HG02970 (cell line): ENCODE measurements at regions not wholly inside any gene's neighbourhood (a gene's known extent, or its start where the extent isn't known, plus 50 kb on each side); places are given as distances from the start of the nearest gene placed in this dataset.
"Not testable (repeated sequence)": the region's sequence is repeated elsewhere in the genome, so short reads cannot be mapped to it uniquely, and the experiment has no call there.

Source experiments
- ATAC-seq: cut with Tn5 transposase; IDR thresholded peaks from one replicate; pipeline ENCODE4 v1.9.1; 2021; ENCODE audit warnings: mild to moderate bottlenecking, moderate library complexity, moderate number of reproducible peaks; ENCODE audit not compliant: unreplicated experiment, low FRiP score

DNA sequence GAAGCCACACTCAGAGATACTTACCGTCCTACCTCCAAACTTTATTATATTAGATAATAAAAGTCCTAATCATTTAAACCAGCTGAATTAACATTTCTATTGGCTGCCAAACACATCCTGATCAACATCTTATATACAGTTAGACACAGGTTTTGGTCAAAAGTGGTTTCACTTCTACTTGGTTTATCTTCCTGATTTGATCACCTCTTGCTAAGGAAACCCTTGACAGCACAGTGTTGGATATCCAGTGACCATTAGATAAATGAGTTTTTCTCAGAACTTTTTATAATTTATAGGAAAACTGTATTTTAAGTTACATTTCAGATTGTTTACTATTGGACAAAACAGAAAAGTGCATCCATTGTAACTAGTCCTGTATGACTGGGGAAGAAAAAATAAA lies 198.4 kb upstream of the NR2F2 start:
- no peak for ATAC-seq

DNA sequence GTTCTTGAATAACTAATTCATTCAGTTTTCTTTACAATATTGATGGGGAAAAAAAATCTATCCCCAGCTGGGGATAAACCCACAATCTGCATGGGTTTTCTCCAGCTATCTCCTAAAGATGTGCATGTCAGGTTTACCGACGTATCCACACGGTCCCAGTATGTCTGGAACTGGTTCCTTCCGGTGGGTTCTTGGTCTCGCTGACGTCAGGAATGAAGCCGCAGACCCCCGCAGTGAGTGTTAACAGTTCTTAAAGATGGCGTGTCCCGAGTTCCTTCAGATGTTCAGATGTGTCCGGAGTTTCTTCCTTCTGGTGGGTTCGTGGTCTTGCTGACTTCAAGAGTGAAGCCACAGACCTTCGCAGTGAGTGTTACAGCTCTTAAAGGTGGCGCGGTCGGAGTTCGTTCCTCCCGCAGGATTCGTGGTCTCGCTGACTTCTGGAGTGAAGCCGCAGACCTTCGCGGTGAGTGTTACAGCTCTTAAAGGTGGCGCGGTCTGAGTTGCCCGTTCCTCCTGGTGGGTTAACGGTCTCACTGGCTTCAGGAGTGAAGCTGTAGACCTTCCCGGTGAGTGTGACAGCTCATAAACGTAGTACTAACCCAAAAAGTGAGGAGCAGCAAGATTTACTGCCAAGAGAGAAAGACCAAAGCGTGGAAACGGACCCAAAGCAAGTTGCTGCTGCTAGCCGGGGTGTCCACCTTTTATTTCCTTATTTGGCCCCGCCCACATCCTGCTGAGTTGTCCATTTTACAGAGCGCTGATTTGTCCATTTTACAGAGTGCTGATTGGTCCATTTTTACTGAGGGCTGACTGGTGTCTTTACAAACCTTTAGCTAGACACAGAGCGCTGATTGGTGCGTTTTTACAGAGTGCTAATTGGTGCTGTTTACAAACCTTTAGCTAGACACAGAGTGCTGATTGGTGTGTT lies 195.1 kb upstream of the NR2F2 start:
- ATAC-seq = no peak

DNA sequence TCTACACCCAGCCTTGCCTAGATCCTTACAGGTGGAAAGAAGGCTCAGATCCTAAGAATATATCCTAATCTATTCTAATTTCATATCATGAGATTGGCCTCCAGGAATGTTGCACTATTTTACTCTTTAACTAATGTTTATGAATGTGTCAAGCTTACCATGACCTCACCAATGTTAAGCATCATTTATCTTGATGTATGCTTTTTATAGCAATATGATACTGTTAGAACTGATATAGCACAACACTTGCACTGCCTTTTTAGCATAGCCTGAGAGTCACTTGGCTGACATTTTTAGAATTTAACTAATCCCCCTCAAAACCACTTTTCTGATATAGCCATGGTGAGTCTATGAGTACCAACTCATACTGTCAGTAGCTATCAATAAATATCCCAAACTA lies 191.5 kb upstream of the NR2F2 start:
- no peak for ATAC-seq

DNA sequence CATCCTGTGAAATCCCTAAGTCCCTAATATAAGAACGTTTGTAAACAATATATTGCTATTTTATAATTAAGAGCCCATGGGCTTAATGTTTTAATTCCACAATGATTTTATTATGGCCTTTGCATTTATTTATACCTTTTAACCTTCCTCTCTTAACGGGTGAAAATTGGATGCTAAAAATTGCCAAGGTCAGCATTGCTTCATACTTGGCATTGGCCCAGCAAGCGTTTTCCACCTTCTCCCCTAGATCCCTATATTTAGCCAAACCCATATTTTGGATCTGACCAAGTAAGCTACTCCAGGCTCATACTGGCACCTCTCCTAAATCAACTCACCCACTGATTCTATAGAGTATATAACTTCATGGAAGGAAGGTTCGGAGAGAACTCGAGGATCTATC lies 188.0 kb upstream of the NR2F2 start:
- no peak for ATAC-seq

DNA sequence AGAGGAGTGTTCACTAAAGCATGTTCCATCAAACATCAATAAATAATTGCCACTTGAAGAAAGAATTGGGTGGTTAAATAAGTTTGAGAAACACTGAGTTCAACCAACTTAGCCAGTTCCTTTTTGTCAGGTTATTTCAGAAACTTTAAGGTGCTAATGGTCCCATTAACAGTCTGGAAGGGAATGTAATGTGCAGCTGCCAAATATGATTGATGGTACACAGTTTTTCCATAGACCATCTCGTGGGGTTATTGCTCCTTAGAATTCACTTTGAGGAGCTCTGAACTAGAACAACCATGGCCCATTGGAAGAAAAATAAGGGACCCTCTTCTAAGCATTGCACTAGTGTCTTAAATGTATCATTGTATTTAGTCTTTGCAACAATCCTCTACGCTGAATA lies 185.8 kb upstream of the NR2F2 start:
- no peak for ATAC-seq

DNA sequence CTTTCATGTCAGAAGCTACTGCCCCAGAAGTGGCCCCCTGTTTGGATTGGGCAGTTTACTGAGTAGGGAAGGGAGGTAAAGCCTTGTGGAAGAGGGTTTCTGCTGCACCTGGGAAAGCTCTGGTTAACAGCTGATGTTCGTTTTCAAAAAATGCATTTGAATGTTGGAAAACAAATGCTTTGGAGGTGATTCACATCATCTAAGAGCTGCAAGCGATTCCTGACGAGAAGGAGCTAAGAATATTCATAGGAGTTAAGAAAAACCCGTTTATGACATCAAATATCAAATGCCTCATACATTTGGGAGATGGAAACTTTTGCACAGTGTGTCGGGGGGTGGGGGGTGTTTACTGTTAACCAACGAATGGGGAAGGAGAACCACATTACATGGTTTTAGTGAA lies 183.8 kb upstream of the NR2F2 start:
- ATAC-seq = no peak

DNA sequence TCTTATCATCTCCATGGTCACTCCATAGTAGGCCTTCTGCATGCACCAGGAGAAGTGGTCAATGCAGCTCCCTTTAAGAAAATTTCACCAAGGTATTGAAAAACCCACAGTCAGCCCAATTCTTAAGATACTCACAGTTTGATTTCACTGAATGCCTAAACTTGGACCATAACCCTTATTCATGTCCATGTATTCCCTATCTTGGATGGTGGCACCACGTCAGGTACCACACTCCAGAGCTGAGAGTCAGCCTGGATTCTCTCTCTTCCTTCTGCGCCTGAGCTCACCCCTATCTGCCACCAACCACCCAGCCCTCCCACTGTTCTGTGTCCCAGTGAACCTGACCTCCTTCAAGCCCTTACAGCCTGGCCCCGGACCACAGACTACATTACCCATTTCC lies 183.2 kb upstream of the NR2F2 start:
- no peak for ATAC-seq

DNA sequence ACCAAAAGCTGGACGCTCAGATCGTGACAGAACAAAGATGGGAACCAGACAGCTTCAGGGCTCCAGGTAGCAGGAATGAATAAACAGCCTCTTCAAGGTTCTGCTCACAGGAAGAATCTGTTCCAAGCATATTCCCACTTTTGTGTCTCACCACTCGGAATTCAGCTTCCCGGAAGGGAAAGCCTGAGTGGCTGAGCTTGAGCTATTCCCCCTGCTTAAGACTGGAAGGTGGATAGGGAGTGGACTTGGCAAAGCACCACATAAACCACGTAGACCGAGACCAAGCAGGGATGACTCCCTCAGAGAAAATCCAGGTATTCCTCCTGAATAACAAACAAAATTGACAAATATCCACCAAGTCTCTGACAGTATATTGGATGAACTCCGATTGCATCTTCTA lies 180.2 kb upstream of the NR2F2 start:
- no peak for ATAC-seq

DNA sequence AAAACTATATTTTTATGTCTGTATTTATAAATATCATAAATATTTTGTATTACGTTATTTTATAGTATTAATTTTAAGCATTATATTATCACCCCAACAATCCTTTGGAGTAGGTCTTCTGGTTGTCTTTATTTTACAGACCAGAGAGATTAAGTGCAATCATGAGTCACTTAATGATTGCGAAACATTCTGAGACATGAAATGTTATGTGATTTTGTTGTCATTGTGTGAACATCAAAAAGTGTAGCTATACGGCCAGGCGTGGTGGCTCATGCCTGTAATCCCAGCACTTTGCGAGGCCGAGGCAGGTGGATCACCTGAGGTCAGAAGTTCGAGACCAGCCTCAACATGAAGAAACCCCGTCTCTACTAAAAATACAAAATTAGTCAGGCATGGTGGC lies 178.8 kb upstream of the NR2F2 start:
- ATAC-seq = not testable (repeated sequence)

DNA sequence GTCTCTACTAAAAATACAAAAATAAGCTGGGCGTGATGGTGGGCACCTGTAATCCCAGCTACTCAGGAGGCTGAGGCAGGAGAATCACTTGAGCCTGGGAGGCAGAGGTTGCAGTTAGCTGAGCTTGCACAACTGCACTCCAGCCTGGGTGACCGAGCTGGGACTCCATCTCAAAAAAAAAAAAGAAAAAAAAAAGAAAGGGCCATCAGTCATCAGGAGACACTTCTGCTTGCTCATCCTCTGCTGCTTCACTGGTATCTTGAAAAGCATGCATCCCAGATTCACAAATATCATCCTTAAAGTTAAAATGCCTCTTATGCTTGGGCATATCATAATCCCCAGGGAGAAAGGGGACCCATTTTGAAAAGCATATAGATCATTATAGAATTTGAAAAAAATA lies 176.6 kb upstream of the NR2F2 start:
- ATAC-seq = no peak

DNA sequence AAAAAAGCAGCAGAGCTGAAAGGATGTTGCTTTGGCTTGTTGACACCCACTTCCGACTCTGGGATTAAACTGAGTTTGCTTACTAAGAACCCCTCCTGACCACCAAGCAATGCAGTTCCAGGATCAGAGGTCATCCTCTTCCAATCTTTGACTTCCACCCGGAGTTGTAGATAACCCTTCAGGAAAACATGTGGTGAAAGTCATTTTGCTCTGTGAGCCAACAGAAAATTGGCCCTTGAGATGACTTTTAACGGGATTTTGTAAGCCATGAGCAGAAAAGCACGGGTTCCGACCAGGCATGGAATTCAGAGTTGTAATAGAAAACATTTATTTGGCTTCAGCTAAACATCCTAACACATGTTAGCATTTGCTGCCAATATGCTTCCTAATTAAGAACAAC lies 171.6 kb upstream of the NR2F2 start:
- no peak for ATAC-seq

DNA sequence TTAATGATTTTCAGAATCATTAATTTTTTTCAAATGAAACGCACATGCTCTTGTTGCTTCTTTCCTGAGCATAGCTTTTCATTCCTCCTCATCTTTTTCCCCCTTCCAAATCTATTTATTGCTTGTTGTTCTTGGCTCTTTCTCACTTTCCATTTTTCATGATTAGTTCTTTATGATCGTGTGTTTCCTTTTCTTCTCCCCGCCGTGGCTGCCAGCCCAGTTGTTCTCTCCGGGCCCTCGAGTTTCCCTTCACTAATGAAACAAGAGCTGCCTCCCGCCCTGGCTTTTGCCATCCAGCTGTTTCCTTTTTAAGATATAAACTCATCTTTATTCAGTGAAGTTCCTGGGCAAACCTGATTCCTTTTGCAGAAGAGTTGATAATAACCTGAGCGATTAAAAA lies 170.2 kb upstream of the NR2F2 start:
- no peak for ATAC-seq

DNA sequence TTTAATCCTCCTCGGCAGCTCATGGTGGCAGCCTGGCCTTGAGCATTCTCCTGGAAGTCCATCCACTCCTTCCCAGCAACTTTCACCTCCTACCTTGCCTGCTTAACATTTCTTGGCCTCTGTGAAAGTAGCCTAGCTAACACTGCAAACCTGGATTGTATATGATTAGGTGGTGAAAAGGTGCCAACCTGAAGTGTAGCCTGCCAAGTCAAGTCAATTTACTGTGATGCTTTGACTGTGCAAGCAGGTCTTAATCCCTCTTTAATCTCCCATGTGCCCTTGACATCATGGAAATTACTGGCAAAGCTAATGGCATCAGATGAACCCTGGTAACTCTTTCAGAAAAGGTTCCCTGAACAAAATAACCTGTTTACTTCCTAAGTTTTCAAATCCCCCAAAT lies 169.7 kb upstream of the NR2F2 start:
- ATAC-seq = no peak

DNA sequence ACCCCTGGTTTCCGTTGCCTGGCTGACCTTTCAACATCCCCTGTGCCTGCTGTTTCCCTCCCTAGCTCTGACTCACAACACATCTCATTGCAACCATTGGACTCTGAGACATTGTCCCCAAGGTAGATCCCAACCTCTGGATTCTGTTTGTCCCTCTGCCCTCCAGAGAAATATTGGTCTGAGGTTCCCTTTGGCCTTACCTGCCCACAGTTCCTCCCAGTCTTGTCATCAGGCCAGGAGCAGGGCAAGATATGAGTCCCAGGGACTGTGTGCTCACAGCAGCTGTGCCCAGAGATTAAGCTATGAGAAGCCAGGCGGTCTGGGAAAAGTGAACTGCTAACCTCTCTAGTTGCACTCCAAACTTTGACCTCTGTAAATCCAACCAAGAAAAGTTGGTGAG lies 168.2 kb upstream of the NR2F2 start:
- no peak for ATAC-seq

DNA sequence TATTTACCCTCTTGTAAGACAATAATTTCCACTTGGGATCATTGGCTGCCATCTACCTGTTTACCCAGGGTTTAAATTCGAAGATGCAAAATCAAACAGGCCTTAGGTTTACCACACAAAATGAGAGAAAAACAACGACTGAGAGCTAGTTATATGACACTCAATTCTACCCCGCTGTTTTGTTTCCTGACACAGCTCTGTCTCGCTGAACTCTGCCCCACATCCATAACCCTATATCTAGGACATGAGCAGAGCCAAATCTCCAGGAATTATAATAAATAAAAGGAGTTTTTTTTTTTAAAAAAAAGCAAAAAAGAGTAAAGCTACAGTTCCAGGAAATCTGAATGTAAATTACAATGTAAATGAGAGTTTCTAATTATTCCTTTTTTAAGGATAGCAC lies 165.4 kb upstream of the NR2F2 start:
- ATAC-seq = no peak

DNA sequence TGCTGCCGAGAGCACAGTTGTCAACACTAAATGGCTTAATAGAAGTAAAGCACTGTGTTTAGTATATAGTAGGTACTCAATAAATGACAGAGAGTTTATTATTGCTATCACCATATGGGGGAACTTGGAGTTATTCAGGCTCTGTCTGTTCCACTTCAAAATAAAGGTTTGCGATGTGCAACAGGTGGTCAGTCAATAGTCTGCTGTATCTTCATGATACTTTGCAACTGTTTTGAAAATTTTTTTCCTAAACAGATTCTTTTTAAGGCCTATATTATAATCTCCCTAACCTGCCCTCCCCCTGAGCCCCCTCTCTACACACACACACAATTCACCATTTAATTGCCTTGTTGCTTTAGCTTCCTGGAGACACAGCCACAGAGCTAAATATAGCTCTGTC lies 164.7 kb upstream of the NR2F2 start:
- ATAC-seq = no peak

DNA sequence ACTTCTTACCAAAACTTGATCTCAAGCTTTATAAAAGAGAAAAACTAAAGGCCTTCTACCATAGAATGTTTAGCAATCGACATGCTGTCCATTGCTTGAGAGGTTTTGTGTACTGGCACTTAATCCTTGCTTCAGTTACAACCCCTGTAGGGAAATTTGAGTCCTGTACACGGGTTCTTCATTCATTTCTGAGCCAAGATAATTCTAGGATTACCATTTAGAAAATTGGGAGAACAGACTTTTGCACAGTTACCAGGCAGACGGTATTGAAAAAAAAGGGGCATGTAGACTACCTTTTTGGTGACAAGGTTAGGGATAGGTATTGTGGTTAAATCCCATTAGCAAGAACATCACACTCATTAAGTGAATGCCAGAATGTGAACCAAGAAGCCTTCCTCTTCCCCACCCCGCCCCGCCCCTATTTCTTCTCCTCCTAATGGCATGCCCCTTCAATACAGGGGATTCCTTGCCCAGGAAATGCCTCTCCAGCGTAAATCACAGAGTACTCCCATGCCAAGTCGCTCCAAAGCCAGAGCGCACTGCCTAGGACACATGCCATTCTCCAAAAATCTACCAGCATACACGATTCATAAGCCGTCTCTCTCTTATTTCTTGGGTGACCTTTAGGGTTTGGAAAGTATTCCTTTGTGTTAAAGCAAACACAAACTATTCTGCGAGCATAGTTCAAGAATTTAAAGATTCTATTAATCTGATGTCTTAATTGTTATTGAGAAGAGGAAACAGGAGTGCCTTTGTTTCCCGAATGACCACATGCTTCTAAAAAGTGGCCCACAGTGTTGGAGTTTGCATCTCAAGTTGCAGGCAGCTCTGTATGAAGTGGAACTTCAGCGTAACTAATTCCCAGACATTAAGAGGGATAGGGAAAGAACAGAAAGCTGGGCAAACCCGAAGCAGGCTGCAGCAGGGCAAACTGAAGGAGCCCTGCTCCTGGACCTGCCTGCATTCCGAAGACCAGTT lies 164.0 kb upstream of the NR2F2 start:
- no peak for ATAC-seq

DNA sequence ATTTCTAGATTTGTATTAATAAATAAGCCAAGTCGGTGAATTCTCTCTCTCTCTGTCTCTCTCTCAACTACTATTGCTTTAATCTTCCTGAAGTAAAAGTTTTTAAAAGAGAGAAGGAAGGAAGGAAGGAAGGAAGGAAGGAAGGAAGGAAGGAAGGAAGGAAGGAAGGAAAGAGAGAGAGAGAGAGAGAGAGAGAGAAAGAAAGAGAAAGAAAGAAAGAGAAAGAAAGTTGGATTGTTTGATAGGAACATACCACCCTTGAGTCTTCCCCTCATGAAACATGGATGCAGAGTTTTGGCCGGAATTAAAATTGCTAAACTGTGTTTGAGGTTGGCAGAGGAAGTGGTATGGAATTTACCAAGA lies 159.9 kb upstream of the NR2F2 start:
- not testable (repeated sequence) for ATAC-seq

DNA sequence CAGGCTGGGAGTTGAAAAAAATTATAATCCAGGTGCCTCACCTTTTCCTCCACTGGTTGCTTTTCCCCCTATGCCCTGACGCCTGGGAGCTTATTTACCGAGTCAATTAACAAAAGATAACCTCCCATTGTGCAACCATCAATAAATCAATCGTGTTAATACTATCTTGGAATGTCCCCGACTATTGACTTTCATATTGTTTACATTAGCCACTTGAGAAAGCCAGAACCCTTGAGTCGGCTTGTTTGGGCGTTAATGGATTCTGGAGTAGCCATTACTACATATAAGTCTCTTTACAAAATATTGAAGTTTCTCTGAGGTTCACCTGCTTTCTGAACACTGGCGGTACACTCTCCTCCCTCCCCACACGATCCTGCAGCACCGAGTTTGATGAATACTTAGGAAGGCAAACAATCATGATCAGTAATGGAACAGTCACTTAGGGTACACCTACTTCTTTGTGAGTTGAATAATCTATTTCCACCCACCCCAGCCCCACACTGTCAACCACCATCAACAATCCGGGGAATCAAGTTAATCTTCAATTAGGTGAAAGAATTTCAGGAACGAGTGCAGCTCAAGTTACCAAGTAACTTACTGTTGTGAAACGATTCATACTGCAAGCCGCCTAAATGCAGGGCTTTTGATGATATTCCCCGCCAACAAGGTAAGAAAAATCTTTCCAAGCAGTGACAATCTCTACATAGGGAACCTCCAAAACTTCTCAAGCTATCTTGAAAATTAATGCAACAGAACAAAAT lies 159.3 kb upstream of the NR2F2 start:
- ATAC-seq = no peak

DNA sequence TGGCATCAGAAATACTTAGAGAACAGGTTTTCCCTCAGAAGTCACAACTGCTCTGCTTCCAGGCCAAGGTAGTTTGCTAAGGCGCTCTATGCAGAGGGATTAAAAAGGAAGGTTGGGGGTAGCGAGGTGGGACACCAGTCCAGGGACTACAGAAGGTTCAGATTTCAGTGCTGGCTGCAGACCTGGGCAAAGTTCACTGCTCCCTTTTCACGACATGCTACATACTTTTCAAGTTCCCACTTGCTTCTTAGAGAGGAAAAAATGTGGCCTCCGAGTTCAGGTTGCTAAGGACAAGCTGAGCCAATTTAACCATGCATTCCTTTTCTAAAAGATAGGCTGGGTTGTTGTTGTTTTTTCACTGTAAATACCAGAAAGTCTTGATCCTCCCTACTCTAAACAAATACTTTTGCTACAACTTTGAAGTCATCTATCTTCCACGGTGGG lies 158.6 kb upstream of the NR2F2 start:
- no peak for ATAC-seq

DNA sequence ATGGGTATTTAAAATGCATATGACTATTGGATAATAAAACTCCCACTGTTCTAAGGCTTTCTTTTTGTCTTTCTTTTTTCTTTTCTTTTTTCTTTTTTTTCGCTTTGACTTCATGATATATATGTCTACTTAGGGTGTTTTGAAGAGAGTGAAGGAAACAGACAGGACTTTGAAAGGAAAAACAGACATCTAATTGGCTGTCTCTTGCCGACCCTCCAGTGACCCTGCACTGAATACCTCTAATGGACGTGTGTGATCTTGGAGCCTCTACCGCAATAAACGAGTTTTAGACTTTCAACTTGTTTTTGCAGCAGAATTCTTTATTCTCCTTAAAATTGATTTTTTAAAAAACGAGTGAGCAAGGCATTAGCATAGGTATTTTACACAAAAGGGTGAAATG lies 158.1 kb upstream of the NR2F2 start:
- ATAC-seq = no peak
